ENCODE measurements at regions not wholly inside any gene's neighbourhood (a gene's known extent, or its start where the extent isn't known, plus 50 kb on each side); places are given as distances from the start of the nearest gene placed in this dataset.

GRCh38 chr15:58275785-58276184 lies 137.6 kb downstream of the AQP9 start:
- no peak for ATAC-seq
- Histone ChIP-seq H3K4me2 (no peak overlapping the region), H3K27ac (no peak overlapping the region), H3K4me1 (no peaks in the 10 kb centered on the region), H3K9me3 (peaks cover 22% of the 10 kb centered on the region), H3K4me3 (no peak overlapping the region)
- WGBS (ENCODE audit: missing lambda C conversion rate) = 95% methylated on average over 3 of the region's 3 CpGs
- DNase-seq (ENCODE audit: low read depth in 1 of 2, low spot score in 1 of 2) = no peak
- no peak for TF ChIP-seq POLR2A (IDR thresholded peaks at IDR 0.05; ENCODE audit: low read length)
- TF ChIP-seq GATA3 (IDR thresholded peaks at IDR 0.05; ENCODE audit: borderline replicate concordance) = no peak
- no peak for TF ChIP-seq HMGXB4 (CRISPR knock-in tag; IDR thresholded peaks at IDR 0.05; ENCODE audit: borderline replicate concordance)
- no peak for TF ChIP-seq ESRRA (IDR thresholded peaks at IDR 0.05; ENCODE audit: borderline replicate concordance, low read length)
- TF ChIP-seq RCOR1 (IDR thresholded peaks at IDR 0.05; ENCODE audit: low read depth, low read length) = no peak
- no peak for TF ChIP-seq JUNB (IDR thresholded peaks at IDR 0.05)
- FAIRE-seq = no peak
- POLR2A ChIA-PET = no interaction called here
- CTCF ChIA-PET = interaction anchor here (0.7 to 1.8 kb wide), 2 partner anchors 10 to 11 kb away, joined by 3 read pairs; no protein-coding TSS in a partner anchor

- ChIA-PET POLR2A (no interaction called here), CTCF (no interaction called here)
- ATAC-seq (no peak), DNase-seq (ENCODE audit: low read depth in 1 of 2, low spot score in 1 of 2) (no peak), FAIRE-seq (no peak)
- 0 out of 3 replicates have a peak, but pooled peaks cover under 1% of the 10 kb centered on the region for H3K4me1 ChIP-seq
- no peak overlapping the region for H3K4me3 ChIP-seq
- peaks cover 11% of the 10 kb centered on the region for H3K9me3 ChIP-seq
- no peak for TF ChIP-seq SREBF2 (IDR thresholded peaks at IDR 0.05)
- TF ChIP-seq MAZ (IDR thresholded peaks at IDR 0.05; ENCODE audit: borderline replicate concordance, low read depth, low read length) = no peak
- TF ChIP-seq NPAS2 (CRISPR knock-in tag; IDR thresholded peaks at IDR 0.05; ENCODE audit: borderline replicate concordance) = no peak
- no peak for TF ChIP-seq BHLHE40 (IDR thresholded peaks at IDR 0.05; ENCODE audit: low read depth, low read length)
- TF ChIP-seq ZSCAN20 (CRISPR knock-in tag; IDR thresholded peaks at IDR 0.05) = no peak
- TF ChIP-seq SMC3 (IDR thresholded peaks at IDR 0.05) = no peak
- TF ChIP-seq ZNF302 (CRISPR knock-in tag; IDR thresholded peaks at IDR 0.05) = no peak
- TF ChIP-seq RAD21 (conservative IDR thresholded peaks at IDR 0.05 in 1 of 2, IDR thresholded peaks at IDR 0.05 in 1 of 2) = no peak
- no peak overlapping the region for H3K27ac ChIP-seq
- H3K4me2 ChIP-seq = no peak overlapping the region
Observed at GRCh38 chr15:58276924-58277323, 138.7 kb downstream of the AQP9 start.

GRCh38 chr15:58277333-58277732 lies 139.2 kb downstream of the AQP9 start:
- DNase-seq (ENCODE audit: low read depth in 1 of 2, low spot score in 1 of 2) (no peak), FAIRE-seq (peak; percentile 39), ATAC-seq (no peak)
- POLR2A ChIA-PET = no interaction called here
- 59% methylated on average over 1 of the region's 1 CpG for WGBS (ENCODE audit: missing lambda C conversion rate)
- 0 out of 3 replicates have a peak, but pooled peaks cover 4% of the 10 kb centered on the region for H3K4me1 ChIP-seq
- no peak overlapping the region for H3K4me3 ChIP-seq
- peaks cover 7% of the 10 kb centered on the region; the same call in 1 of the 3 replicates for H3K9me3 ChIP-seq
- no peak overlapping the region for H3K27ac ChIP-seq
- H3K4me2 ChIP-seq = no peak overlapping the region
- TF ChIP-seq ELK1 (IDR thresholded peaks at IDR 0.05; ENCODE audit: low read depth, low read length) (no peak), HDAC2 (IDR thresholded peaks at IDR 0.05) (no peak), MAZ (IDR thresholded peaks at IDR 0.05; ENCODE audit: borderline replicate concordance, low read depth, low read length) (no peak), TP53 (CRISPR knock-in tag; IDR thresholded peaks at IDR 0.05) (no peak), NPAS2 (CRISPR knock-in tag; IDR thresholded peaks at IDR 0.05; ENCODE audit: borderline replicate concordance) (no peak), SREBF2 (IDR thresholded peaks at IDR 0.05) (no peak), POLR2AphosphoS2 (conservative IDR thresholded peaks at IDR 0.05; ENCODE audit: low read length) (no peak), ZFP36 (IDR thresholded peaks at IDR 0.05; ENCODE audit: borderline replicate concordance, partially characterized antibody) (no peak), RNF2 (IDR thresholded peaks at IDR 0.05; ENCODE audit: borderline replicate concordance, low read depth) (no peak), KDM5A (IDR thresholded peaks at IDR 0.05) (no peak), GATA3 (IDR thresholded peaks at IDR 0.05; ENCODE audit: borderline replicate concordance) (no peak)
- CTCF ChIA-PET = interaction anchor here (0.5 kb wide), 1 partner anchor 31 kb away, joined by 3 read pairs; no protein-coding TSS in a partner anchor
